ENCODE measurements at regions not wholly inside any gene's neighbourhood (a gene's known extent, or its start where the extent isn't known, plus 50 kb on each side); places are given as distances from the start of the nearest gene placed in this dataset.

DNA sequence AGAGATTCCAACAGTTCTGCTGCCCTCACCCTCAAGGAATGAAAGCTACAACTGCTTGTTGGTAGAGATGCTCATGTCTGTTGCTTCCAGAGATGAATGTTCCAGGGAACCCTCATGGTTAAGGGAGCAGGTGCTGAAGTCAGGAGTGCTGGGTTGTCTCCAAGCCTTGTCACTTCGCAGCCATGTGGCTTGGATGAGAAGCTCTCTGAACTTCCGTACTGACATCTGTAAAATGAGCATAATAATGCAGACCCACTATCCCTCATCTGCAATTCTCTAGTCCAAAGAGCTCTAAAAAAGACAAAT lies 133.3 kb upstream of the ADRA1B start:
- in situ Hi-C loops (cut with MboI; ENCODE audit: low sequenced_read_pairs, unreplicated experiment), result no loop called here
- no peak for DNase-seq (ENCODE audit: low spot score)
- TF ChIP-seq, protein P1, sequence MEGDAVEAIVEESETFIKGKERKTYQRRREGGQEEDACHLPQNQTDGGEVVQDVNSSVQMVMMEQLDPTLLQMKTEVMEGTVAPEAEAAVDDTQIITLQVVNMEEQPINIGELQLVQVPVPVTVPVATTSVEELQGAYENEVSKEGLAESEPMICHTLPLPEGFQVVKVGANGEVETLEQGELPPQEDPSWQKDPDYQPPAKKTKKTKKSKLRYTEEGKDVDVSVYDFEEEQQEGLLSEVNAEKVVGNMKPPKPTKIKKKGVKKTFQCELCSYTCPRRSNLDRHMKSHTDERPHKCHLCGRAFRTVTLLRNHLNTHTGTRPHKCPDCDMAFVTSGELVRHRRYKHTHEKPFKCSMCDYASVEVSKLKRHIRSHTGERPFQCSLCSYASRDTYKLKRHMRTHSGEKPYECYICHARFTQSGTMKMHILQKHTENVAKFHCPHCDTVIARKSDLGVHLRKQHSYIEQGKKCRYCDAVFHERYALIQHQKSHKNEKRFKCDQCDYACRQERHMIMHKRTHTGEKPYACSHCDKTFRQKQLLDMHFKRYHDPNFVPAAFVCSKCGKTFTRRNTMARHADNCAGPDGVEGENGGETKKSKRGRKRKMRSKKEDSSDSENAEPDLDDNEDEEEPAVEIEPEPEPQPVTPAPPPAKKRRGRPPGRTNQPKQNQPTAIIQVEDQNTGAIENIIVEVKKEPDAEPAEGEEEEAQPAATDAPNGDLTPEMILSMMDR (IDR thresholded peaks at IDR 0.05; ENCODE audit: borderline replicate concordance, control extremely low read depth, extremely low read depth, insufficient read depth, missing control alignments), result no peak

DNA sequence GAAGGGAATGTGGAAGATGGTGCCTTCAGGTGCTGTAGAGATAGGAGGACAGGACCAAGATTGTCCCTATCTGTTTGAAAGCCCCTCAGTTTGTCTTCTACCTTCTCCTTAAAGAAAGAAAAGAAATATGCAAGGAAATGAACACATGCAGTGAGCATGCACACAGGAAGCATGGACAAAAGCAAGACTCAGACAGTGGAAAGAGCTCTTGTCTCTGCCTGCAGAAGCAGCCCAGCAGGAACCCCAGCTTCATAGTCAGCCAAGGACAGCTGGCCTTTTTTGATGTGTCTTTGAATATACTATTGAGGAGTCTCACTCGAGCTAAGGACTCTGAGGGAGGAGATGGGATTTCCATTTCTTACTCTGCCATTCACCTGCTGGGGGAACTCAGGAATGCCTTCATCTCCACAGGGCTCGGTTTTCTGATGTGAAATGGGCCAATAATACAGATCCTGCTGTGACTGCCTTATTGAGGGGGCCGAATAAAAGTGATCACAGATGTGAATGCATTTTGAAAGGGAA lies 132.5 kb upstream of the ADRA1B start:
- DNase-seq (ENCODE audit: low spot score), result no peak
- in situ Hi-C loops (cut with MboI; ENCODE audit: low sequenced_read_pairs, unreplicated experiment), result no loop called here
- TF ChIP-seq, protein P1 (IDR thresholded peaks at IDR 0.05; ENCODE audit: borderline replicate concordance, control extremely low read depth, extremely low read depth, insufficient read depth, missing control alignments), result no peak

DNA sequence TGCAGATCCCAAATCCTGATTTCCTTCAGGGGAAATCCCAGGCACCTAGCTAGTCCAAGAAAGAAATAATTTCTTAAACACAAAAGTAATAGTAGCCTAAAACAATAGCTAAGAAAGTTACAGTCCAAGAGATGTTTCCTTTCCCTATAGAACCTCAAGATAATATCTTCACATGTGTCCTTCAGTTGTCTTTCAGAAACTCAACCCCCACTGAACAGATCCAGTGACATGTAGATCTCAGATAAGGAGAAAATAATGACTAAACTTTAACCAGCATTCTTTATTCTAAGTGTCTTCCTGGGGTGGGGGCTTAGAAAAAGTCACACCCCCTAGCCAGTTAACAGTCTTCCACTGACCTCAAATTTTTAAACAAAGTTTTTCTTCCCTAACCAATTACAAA lies 131.3 kb upstream of the ADRA1B start:
- DNase-seq (ENCODE audit: low spot score), result no peak
- TF ChIP-seq, protein P1 (IDR thresholded peaks at IDR 0.05; ENCODE audit: borderline replicate concordance, control extremely low read depth, extremely low read depth, insufficient read depth, missing control alignments), result no peak
- in situ Hi-C loops (cut with MboI; ENCODE audit: low sequenced_read_pairs, unreplicated experiment), result no loop called here

DNA sequence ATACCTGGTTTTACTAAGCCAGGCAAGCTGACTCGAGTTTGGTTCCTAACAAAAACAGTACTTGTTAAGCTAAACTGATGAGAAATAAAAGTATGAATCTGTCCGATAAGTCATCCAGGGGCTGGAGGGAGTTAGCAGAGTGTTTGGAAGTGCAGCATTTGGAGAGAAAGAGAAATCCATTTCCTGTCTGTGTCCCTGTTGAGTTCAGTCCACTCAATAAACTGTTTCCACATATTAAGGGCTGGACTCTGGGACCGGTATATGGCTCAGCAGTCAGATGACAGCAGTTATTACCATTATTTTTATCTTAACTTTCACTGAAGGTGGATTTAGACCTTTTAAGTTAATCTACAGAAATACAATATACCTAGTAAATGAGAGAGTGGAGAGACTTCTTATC lies 130.6 kb upstream of the ADRA1B start:
- in situ Hi-C loops (cut with MboI; ENCODE audit: low sequenced_read_pairs, unreplicated experiment), result no loop called here
- no peak for DNase-seq (ENCODE audit: low spot score)
- TF ChIP-seq, protein P1 (IDR thresholded peaks at IDR 0.05; ENCODE audit: borderline replicate concordance, control extremely low read depth, extremely low read depth, insufficient read depth, missing control alignments), result no peak

DNA sequence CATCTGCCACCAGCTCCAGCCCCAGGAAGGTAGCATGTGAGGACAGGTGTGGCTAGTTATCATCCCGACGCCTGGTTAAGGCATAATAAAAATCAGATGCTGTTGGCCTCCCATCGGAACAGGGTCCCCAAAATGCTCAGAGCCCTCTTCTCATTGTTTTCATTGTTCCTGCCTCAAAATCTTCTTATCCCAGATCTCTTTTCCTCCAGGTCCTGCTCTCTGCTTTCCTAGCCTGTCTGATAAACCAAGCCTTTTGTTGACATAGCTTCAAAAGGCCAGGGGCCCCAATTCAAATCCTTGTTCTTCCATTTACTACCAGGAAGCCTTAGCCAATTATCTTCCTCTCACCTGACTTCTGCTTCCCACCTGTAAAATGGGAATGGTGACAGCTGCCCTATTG lies 130.1 kb upstream of the ADRA1B start:
- TF ChIP-seq, protein P1 (IDR thresholded peaks at IDR 0.05; ENCODE audit: borderline replicate concordance, control extremely low read depth, extremely low read depth, insufficient read depth, missing control alignments), result no peak
- in situ Hi-C loops (cut with MboI; ENCODE audit: low sequenced_read_pairs, unreplicated experiment), result no loop called here
- DNase-seq (ENCODE audit: low spot score), result no peak

DNA sequence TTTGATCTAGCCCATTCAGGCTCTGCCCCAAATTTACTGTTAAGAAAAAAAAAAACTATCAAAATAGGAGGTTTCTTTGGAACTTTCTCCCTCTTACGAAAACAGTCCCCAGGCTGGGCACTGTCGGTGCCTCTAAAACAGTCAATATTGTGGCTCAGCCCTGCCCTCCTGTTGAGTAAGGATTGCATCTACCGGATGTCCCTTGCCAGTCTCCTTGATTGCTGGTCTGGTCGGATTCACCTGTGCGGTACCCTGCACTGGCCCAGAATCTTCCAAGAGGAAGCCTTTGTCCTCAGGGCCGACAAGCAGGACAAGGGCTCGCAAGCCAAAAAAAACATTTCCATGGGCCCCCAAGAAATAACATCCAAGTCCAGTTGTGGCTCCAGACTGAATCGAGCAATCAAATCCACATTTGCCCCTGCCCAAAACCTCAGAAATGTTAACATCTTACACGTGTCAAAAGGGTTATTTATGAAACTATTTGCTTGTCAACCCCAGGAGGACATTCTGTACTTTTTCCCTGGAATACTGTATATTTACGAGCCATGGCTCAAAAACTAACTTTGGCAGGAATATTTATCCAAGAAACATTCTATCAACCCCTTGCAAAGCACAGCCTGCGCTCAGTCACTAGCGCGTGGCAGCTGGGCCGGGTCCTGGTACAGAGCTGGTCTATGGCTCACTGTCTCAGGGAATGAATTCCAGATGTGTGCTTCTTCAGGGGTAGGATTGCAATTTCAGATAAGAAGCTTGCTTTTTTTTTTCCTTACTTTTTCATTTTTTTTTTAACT lies 129.2 kb upstream of the ADRA1B start:
- TF ChIP-seq, protein P1 (IDR thresholded peaks at IDR 0.05; ENCODE audit: borderline replicate concordance, control extremely low read depth, extremely low read depth, insufficient read depth, missing control alignments), result no peak
- DNase-seq (ENCODE audit: low spot score), result no peak

More for the DNA sequence above, 129.2 kb upstream of the ADRA1B start:
- in situ Hi-C loops (cut with MboI; ENCODE audit: low sequenced_read_pairs, unreplicated experiment), result no loop called here

All from GM13976 (cell line).